ENCODE measurements at regions not wholly inside any gene's neighbourhood (a gene's known extent, or its start where the extent isn't known, plus 50 kb on each side); places are given as distances from the start of the nearest gene placed in this dataset.

GRCh38 chr5:176167800-176168199, 70.4 kb upstream of the SIMC1 start:
- TF ChIP-seq POLR2A (IDR thresholded peaks at IDR 0.05): no peak
- no peak for TF ChIP-seq POLR2AphosphoS5 (IDR thresholded peaks at IDR 0.05)
- TF ChIP-seq CTCF (IDR thresholded peaks at IDR 0.05): no peak

Data from suprapubic skin (tissue), 4 donors.